ENCODE measurements at regions not wholly inside any gene's neighbourhood (a gene's known extent, or its start where the extent isn't known, plus 50 kb on each side); places are given as distances from the start of the nearest gene placed in this dataset.

- DNase-seq: no peak
These were observed 563.4 kb upstream of the PLXNA2 start for GRCh38 chr1:208807446-208808127.

DNA sequence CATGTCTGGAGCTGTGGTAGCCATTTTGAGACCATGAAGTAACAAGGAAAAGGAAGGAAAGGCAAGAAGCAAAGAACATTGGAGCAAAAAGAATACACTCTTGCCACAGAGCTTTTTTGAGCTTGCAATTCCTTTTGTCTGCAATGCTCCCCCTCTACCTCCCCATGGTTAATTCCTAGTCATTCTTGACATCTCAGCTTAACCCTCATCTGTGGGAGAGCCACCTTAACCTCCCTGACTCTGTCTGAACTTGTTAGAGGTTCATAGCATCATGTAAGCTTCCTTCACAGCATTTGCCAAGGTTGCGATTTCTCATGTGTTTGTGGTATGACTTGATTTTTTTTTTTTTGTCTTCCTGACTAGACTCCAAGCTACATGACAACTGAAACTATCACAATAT, 564.1 kb upstream of the PLXNA2 start:
- DNase-seq: no peak

DNA sequence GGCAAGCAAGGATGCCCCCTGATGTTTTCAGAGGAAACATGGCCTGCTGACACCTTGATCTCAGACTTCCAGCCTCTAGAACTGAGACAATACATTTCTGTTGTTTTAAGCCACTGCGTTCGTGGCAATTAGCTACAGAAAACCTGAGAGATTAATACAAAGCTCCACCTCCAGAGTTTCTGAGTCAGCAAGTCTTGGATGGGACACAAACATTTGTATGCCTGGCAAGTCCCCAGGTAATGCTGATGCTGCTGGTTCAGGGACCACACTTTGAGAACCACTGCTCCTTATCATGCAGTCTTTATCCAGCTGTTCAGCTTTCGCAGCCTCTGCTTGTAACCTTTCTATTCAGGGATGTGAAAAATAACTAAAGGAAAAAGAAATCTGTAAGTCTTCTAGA, 565.7 kb upstream of the PLXNA2 start:
- no peak for DNase-seq

DNA sequence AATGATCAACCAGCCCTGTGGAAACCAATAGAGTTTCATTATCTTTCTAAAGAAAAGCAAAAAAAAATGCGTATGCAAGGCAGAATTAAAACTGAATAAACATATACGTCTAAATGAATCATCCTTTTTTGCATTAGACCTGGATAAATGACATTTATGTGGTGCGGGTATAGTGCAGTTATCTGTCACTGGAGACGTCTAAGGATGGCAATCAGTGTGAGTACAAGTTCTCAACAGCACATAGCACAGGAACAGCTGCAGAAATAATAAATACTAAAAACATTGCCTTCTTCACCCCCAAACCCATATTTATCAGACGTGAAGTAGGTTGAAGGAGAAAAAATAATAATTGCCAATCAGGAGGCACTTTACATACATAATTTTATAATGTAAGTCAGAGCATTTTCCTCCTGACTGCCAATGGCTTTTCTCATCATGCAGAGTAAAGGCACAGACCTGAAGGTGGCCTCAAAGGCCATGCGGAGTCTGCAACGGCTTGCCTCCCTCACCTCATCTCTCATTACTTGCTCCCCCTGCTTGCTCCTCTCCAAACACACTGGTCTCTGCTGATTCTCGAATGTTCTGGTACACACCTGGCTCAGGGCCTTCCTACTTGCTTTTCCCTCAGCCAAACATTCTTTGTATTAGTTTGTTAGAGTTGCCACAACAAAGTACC, 574.7 kb upstream of the PLXNA2 start:
- DNase-seq: no peak

- no peak for DNase-seq
These were observed 576.5 kb upstream of the PLXNA2 start for GRCh38 chr1:208820580-208821212.

DNA sequence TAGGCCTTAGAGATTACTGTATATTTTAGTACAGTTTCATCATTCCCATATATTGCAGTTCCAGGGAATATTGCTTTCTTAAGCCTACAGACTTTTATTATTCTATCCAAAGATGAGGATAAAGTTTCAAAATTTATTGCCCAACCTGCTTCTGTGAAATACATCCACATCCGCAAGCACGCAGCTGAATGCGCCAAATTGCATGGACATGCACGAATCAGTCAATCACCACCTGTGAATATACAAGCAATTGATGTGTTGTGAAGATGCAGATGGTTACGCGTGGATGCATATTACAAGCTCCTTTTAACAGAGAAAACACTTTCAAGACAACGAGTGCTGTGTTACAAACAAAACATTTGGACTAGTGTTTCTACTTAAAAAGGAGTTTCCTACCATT, 577.8 kb upstream of the PLXNA2 start:
- DNase-seq: no peak

- DNase-seq: no peak
These were observed 581.1 kb upstream of the PLXNA2 start for GRCh38 chr1:208825300-208825699.

DNA sequence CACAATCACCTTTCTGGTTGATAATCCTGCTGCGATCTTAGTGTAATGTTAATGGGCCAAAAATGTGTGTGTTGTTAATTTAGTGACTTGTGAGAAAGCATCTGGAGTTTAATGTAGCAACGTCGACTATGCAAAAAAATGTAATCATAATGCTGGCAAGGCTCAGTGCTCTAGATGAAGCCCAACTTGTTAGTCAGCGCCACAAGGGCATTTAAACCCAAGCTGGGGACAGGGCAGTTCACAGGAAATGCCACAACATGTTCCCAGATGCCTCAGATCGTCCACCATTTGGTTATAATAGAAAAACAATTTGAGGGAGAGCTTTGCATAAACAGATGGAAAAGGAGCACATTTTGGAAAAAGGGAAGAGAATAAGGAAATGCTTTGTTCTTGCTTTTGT, 585.4 kb upstream of the PLXNA2 start:
- no peak for DNase-seq

GRCh38 chr1:208834381-208835096, 590.4 kb upstream of the PLXNA2 start:
- DNase-seq: no peak

- DNase-seq: no peak
These were observed 590.9 kb upstream of the PLXNA2 start for GRCh38 chr1:208835097-208835463.

- no peak for DNase-seq
These were observed 591.6 kb upstream of the PLXNA2 start for GRCh38 chr1:208835781-208836180.

DNA sequence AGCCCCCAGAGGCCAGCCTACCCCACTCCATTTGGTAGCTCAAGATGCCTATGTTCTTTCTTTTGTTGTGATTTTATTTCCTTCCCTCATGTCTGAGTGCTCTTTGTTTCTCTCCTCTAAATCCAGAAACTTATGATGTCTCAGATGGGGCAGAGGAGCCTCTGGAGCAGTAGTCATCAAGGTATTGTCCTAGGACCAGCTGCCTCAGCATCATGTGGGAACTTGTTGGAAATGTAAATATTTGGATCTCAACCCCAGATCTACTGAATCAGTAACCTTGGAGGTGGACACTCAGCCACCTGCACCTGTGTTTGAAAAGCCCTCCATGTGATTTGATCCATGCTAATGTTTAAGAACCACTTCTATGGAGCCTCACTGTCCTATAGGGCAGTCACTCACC, 593.1 kb upstream of the PLXNA2 start:
- DNase-seq: peak; percentile 66

- DNase-seq: no peak
These were observed 597.3 kb upstream of the PLXNA2 start for GRCh38 chr1:208841436-208841835.

- no peak for DNase-seq
These were observed 598.3 kb upstream of the PLXNA2 start for GRCh38 chr1:208842451-208842850.

GRCh38 chr1:208844158-208844557, 600.0 kb upstream of the PLXNA2 start:
- no peak for DNase-seq

DNA sequence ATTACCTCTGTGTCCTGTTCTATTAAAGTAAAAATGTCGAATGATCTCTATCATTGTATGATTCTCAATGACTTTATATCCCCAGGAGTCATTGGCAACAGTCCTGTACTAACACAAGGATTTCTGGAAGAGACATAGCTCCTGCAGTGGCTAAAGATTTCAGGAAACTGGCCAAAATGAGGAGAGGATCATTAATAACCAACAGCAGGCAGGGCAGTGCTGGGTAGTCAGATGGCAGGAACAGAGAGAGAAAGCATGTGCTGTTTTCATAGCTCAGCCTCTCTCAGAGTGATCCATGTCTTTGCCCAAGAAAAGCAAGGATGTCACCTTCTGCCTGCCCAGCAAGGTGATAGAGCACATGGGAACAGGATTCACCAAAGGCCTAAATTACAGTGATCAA, 604.7 kb upstream of the PLXNA2 start:
- no peak for DNase-seq

DNA sequence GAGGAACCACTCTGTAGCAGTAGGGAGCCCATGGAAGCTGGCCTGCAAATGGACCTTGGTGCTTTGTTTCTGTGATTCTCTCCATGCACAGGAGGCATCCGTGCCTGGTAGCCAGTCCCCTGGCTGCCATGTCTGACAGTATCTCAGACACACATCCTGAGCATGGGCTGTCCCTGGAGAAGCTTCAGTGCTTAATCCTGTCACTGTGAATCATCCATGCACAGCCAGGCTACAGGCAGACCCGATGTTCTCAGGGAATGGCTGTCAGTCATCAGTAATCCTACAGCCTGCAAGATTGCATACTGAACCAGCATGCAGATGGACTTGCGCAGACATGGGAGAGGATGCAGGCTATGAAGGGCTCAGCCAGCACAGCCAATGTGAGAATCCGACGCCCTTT, 606.3 kb upstream of the PLXNA2 start:
- no peak for DNase-seq

- DNase-seq: no peak
These were observed 607.2 kb upstream of the PLXNA2 start for GRCh38 chr1:208851366-208851765.

DNA sequence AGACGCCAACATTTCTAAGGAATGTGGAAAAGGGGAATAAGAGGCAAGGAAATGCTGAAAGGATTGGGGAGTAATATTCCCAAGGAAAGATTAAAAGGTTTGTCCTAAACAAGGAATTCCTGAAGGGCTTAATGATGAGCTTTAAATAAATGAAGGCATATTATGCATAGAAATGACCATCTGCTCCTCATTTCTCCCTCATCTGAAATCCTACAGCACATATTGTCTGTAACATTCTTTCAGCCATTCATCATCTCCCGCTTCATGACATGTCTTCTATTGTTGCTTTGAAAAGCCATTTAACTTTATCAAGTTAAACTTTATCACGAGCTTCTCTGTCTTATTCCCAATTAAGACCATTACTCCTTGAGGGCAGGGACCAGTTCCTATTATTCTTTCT, 608.7 kb upstream of the PLXNA2 start:
- DNase-seq: no peak

DNA sequence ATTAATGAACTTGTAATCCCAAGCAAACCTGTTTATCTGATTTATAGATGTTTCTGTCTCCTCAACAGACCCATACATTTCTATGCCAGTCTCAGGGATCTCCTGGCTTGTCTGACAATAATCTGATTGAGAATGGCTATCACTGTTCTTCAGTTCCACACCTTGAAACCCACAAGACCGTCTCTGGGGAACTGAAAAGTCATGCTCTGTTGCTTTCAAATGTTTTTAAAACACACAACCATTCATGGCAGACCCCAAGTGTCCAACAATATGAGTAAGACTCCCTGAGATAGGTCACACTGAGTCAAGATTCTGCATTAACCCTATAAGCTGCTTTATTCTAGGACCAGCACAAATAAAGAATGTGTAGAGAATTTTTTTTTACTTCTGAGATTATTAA, 611.2 kb upstream of the PLXNA2 start:
- no peak for DNase-seq

GRCh38 chr1:208857465-208857864, 613.3 kb upstream of the PLXNA2 start:
- no peak for DNase-seq

DNA sequence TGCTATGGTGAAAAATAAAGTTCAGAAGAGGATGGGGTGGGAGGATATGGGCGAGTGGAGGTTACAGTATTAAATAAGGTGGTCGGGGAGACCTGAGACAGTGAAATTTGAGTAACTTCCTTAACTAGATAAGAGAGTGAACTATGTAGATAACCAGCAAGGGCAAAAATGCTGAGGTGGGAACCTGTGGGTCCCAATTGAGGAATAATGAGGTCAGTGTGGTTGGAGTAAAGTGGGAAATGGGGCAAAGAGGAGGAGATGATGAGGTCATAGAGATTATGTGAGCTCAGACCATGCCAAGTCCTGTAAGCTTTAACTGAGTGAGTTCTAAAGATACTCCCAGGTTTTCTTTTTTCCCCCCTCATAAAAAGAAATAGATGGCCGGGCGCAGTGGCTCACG, 614.6 kb upstream of the PLXNA2 start:
- DNase-seq: no peak

GRCh38 chr1:208864366-208864965, 620.3 kb upstream of the PLXNA2 start:
- DNase-seq: no peak

All from NCI-H2029 treated with DMSO at 0.1 percent for 48 hours (cell line).